ENCODE measurements at regions not wholly inside any gene's neighbourhood (a gene's known extent, or its start where the extent isn't known, plus 50 kb on each side); places are given as distances from the start of the nearest gene placed in this dataset.

DNA sequence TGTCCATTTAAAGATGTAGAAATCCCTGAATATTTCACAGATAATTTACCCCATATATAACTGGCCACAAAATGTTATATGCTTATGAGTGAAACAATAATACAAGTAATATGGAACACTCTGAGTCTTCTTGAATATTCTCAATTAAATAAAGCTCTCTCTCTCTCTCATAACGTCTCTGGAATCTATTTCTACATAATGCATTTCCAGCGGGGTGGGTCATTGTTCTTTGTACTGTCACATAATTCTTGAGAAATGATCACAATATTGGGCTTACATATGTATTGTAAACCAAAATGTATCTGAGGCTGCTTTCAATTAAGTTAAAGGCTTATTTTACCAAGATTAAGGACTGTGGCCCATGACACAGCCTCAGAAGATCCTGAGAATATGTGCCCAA is 596.3 kb downstream of the FAT4 start:
- TF ChIP-seq POLR2AphosphoS5 (IDR thresholded peaks at IDR 0.05; ENCODE audit: insufficient read depth, low read depth, low read length): no peak
- TF ChIP-seq GATA2 (IDR thresholded peaks at IDR 0.05; ENCODE audit: insufficient read depth, insufficient read length, low read depth, low read length): no peak
- TF ChIP-seq POLR2A (IDR thresholded peaks at IDR 0.05; ENCODE audit: low read depth, low read length): no peak
- TF ChIP-seq FOS (IDR thresholded peaks at IDR 0.05; ENCODE audit: borderline replicate concordance, insufficient read depth, low read length): no peak
- TF ChIP-seq, protein P1, sequence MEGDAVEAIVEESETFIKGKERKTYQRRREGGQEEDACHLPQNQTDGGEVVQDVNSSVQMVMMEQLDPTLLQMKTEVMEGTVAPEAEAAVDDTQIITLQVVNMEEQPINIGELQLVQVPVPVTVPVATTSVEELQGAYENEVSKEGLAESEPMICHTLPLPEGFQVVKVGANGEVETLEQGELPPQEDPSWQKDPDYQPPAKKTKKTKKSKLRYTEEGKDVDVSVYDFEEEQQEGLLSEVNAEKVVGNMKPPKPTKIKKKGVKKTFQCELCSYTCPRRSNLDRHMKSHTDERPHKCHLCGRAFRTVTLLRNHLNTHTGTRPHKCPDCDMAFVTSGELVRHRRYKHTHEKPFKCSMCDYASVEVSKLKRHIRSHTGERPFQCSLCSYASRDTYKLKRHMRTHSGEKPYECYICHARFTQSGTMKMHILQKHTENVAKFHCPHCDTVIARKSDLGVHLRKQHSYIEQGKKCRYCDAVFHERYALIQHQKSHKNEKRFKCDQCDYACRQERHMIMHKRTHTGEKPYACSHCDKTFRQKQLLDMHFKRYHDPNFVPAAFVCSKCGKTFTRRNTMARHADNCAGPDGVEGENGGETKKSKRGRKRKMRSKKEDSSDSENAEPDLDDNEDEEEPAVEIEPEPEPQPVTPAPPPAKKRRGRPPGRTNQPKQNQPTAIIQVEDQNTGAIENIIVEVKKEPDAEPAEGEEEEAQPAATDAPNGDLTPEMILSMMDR (IDR thresholded peaks at IDR 0.05; ENCODE audit: extremely low read depth in 1 of 2, insufficient read depth in 1 of 2, low read depth in 1 of 2, low read length in 2 of 2): no peak
- no peak for TF ChIP-seq JUN (IDR thresholded peaks at IDR 0.05; ENCODE audit: borderline replicate concordance, insufficient read depth, insufficient read length, low read depth)
- TF ChIP-seq MYC (IDR thresholded peaks at IDR 0.05; ENCODE audit: low read depth, low read length): no peak
- no peak for TF ChIP-seq EZH2 (IDR thresholded peaks at IDR 0.05; ENCODE audit: borderline replicate concordance, low read depth, low read length, severe bottlenecking)
- TF ChIP-seq, protein P2, sequence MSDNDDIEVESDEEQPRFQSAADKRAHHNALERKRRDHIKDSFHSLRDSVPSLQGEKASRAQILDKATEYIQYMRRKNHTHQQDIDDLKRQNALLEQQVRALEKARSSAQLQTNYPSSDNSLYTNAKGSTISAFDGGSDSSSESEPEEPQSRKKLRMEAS (IDR thresholded peaks at IDR 0.05; ENCODE audit: insufficient read depth, insufficient read length): no peak
- Histone ChIP-seq H3K9ac (replicated peaks; ENCODE audit: extremely low read depth, insufficient read depth, low read length) (no peak overlapping the region), H3K4me2 (ENCODE audit: insufficient read depth, low read length) (no peak overlapping the region), H3K4me3 (replicated peaks in 1 of 3; ENCODE audit: insufficient read depth in 1 of 3, low read depth in 1 of 3, low read length in 3 of 3) (no peak overlapping the region), H3K36me3 (ENCODE audit: control insufficient read depth in 2 of 2, extremely low read depth in 1 of 2, insufficient read depth in 2 of 2, low read length in 2 of 2) (no peaks in the 10 kb centered on the region), H3K27me3 (ENCODE audit: control insufficient read depth in 2 of 2, insufficient read depth in 2 of 2, low read length in 2 of 2) (no peaks in the 10 kb centered on the region), H3K9me1 (replicated peaks; ENCODE audit: control insufficient read depth, extremely low read depth, insufficient read depth, low read length) (no peaks in the 10 kb centered on the region), H3K9me3 (replicated peaks; ENCODE audit: control insufficient read depth, insufficient read depth, low read length) (no peaks in the 10 kb centered on the region), H4K20me1 (replicated peaks; ENCODE audit: control insufficient read depth, extremely low read depth, insufficient read depth, low read length) (no peaks in the 10 kb centered on the region), H3K27ac (ENCODE audit: insufficient read depth, low read depth, low read length) (no peak overlapping the region), H3K4me1 (ENCODE audit: control insufficient read depth, extremely low read depth, insufficient read depth, low read length) (no peaks in the 10 kb centered on the region), H3K79me2 (ENCODE audit: control insufficient read depth, insufficient read depth, low read length) (no peaks in the 10 kb centered on the region), H2AFZ (ENCODE audit: low read depth, low read length) (no peak overlapping the region)
- CTCF ChIA-PET: no interaction called here
- intact Hi-C loops (cut with micrococcal nuclease): no loop called here
- BruUV-seq (replicated peaks): no TSS peak
- dilution Hi-C loops (cut with MboI; ENCODE audit: extremely low pct_ligation_motif_present, low sequenced_read_pairs): no loop called here
- FAIRE-seq (no peak), DNase-seq (ENCODE audit: low read depth, low spot score) (no peak)
- POLR2A ChIA-PET: no interaction called here
